Activated CD8-positive, alpha-beta T cell treated with anti-CD3 and anti-CD28 coated beads, Interleukin-2, amount 10 ng/mL, durations not matched to agents 7 days and 5 days (primary cell): ENCODE measurements at regions not wholly inside any gene's neighbourhood (a gene's known extent, or its start where the extent isn't known, plus 50 kb on each side); places are given as distances from the start of the nearest gene placed in this dataset.
A peak's percentile ranks its signal among the peaks of the same experiment; 100 is the strongest.

Source experiments
- ATAC-seq: fragments of 150-1000 bp; cut with Tn5 transposase; one replicate; pipeline ENCODE4 v1.10.0; 2021; ENCODE audit warnings: moderate library complexity
- CTCF ChIA-PET: fragments of 350-600 bp; sonication (Branson Sonifier 250); formaldehyde crosslinking; loops from one replicate; lab custom pipeline; 2021; ENCODE audit warnings: antibody characterized with exemption; lab: Charles Lee
- POLR2A ChIA-PET: fragments of 350-600 bp; sonication (Branson Sonifier 250); formaldehyde crosslinking; loops from one replicate; lab custom pipeline; 2021; ENCODE audit warnings: antibody characterized with exemption; lab: Charles Lee
- DNase-seq: peaks from one replicate; pipeline ENCODE4 v3.0.0-alpha.2; 2020
- H3K27ac Mint-ChIP-seq: one replicate; pipeline ENCODE4 v1.8.0; 2021; ENCODE audit warnings: mild to moderate bottlenecking, mixed read lengths
- H3K27me3 Mint-ChIP-seq: one replicate; pipeline ENCODE4 v1.8.0; 2021; ENCODE audit warnings: low read depth, mixed read lengths
- H3K36me3 Mint-ChIP-seq: one replicate; pipeline ENCODE4 v1.8.0; 2021; ENCODE audit warnings: low read depth, mixed read lengths
- H3K4me1 Mint-ChIP-seq: one replicate; pipeline ENCODE4 v1.8.0; 2021; ENCODE audit warnings: low read depth, mixed read lengths
- H3K4me3 Mint-ChIP-seq: one replicate; pipeline ENCODE4 v1.8.0; 2021; ENCODE audit warnings: mild to moderate bottlenecking, mixed read lengths
- H3K9me3 Mint-ChIP-seq: one replicate; pipeline ENCODE4 v1.8.0; 2022; ENCODE audit warnings: mixed read lengths; ENCODE audit not compliant: insufficient read depth

- H3K27me3 Mint-ChIP-seq = peaks cover 39% of the 10 kb centered on the region
- H3K36me3 Mint-ChIP-seq = no peaks in the 10 kb centered on the region
- no peak overlapping the region for H3K27ac Mint-ChIP-seq
- H3K4me3 Mint-ChIP-seq = no peak overlapping the region
- peaks cover 28% of the 10 kb centered on the region for H3K4me1 Mint-ChIP-seq
- CTCF ChIA-PET = interaction anchor here (0.9 to 1.5 kb wide), 2 partner anchors 12 to 224 kb away, joined by 3 read pairs; no protein-coding TSS in a partner anchor
- no peak for ATAC-seq
- H3K9me3 Mint-ChIP-seq = no peaks in the 10 kb centered on the region
- POLR2A ChIA-PET = no interaction called here
- DNase-seq = no peak
Measured at GRCh38 chr16:86042996-86043725, 144.2 kb downstream of the IRF8 start.

- H3K4me3 Mint-ChIP-seq = no peak overlapping the region
- H3K36me3 Mint-ChIP-seq = no peaks in the 10 kb centered on the region
- peaks cover 24% of the 10 kb centered on the region for H3K4me1 Mint-ChIP-seq
- CTCF ChIA-PET = interaction anchor here (0.6 to 1.9 kb wide), 12 partner anchors 9 to 474 kb away, joined by 3 to 9 read pairs (median 3); no protein-coding TSS in a partner anchor
- ATAC-seq (peak; percentile 45), DNase-seq (peak; percentile 54)
- H3K27ac Mint-ChIP-seq = no peak overlapping the region
- peaks cover 45% of the 10 kb centered on the region for H3K27me3 Mint-ChIP-seq
- POLR2A ChIA-PET = no interaction called here
- H3K9me3 Mint-ChIP-seq = no peaks in the 10 kb centered on the region
Measured at GRCh38 chr16:86044241-86044671, 145.3 kb downstream of the IRF8 start.

DNA sequence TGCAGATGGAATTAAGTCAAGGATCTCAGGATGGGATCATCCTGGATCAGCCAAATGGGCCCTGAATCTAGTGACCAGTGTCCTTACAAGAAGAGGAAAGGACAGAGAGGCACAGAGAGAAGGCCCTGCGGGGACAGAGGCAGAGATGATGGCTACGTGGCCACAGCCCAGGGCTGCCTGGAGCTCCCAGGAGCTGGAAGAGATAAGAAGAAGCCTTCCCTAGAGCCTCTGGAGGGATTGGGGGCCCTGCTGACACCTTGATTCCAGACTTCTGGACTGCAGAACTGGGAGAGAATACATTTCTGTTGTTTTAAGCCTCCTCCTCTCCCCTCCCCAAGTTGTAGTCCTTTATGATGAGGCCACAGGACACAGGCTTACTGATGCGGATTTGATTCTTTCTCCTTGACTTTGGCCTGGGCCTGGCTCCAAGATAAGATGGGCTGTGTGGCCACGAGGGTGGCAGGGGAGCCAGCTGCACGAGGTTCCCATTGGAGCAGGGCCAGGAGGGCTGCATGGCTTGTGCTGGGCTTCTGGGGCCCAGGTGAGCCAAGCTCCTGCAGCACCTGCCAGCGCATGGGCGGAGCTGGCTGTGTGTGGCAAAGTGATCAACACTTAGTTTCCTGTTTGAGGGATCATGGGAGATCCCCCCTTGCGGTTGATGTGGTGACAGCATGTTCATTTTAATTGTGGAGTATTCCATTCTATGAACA is 146.1 kb downstream of the IRF8 start:
- DNase-seq (peak; percentile 69), ATAC-seq (peak; percentile 71)

GRCh38 chr16:86045591-86045971 is 146.6 kb downstream of the IRF8 start:
- Mint-ChIP-seq H3K9me3 (no peaks in the 10 kb centered on the region), H3K36me3 (no peaks in the 10 kb centered on the region), H3K4me1 (peaks cover 18% of the 10 kb centered on the region), H3K27me3 (peaks cover 44% of the 10 kb centered on the region), H3K27ac (no peak overlapping the region), H3K4me3 (no peak overlapping the region)
- ChIA-PET CTCF (interaction anchor here (1.0 to 1.9 kb wide), 3 partner anchors 10 to 224 kb away, joined by 3 to 9 read pairs (median 4); no protein-coding TSS in a partner anchor), POLR2A (no interaction called here)
- DNase-seq (no peak), ATAC-seq (no peak)

More for the DNA sequence above, 146.1 kb downstream of the IRF8 start:
- CTCF ChIA-PET = interaction anchor here (0.6 to 1.9 kb wide), 13 partner anchors 8 to 491 kb away, joined by 3 to 9 read pairs (median 3); no protein-coding TSS in a partner anchor
- no peaks in the 10 kb centered on the region for H3K9me3 Mint-ChIP-seq
- H3K4me3 Mint-ChIP-seq = no peak overlapping the region
- peaks cover 18% of the 10 kb centered on the region for H3K4me1 Mint-ChIP-seq
- H3K27me3 Mint-ChIP-seq = peaks cover 45% of the 10 kb centered on the region
- POLR2A ChIA-PET = no interaction called here
- H3K36me3 Mint-ChIP-seq = no peaks in the 10 kb centered on the region
- no peak overlapping the region for H3K27ac Mint-ChIP-seq

- H3K27ac Mint-ChIP-seq = no peak overlapping the region
- no peaks in the 10 kb centered on the region for H3K9me3 Mint-ChIP-seq
- ATAC-seq (no peak), DNase-seq (no peak)
- ChIA-PET CTCF (interaction anchor here (1.0 to 1.9 kb wide), 2 partner anchors 9 to 224 kb away, joined by 3 to 9 read pairs; no protein-coding TSS in a partner anchor), POLR2A (no interaction called here)
- no peak overlapping the region for H3K4me3 Mint-ChIP-seq
- peaks cover 41% of the 10 kb centered on the region for H3K27me3 Mint-ChIP-seq
- peaks cover 18% of the 10 kb centered on the region for H3K4me1 Mint-ChIP-seq
- H3K36me3 Mint-ChIP-seq = no peaks in the 10 kb centered on the region
Measured at GRCh38 chr16:86046026-86046425, 147.1 kb downstream of the IRF8 start.

GRCh38 chr16:86046667-86047270 is 147.8 kb downstream of the IRF8 start:
- Mint-ChIP-seq H3K4me3 (no peak overlapping the region), H3K9me3 (no peaks in the 10 kb centered on the region), H3K4me1 (peaks cover 18% of the 10 kb centered on the region), H3K36me3 (no peaks in the 10 kb centered on the region), H3K27ac (no peak overlapping the region), H3K27me3 (peaks cover 37% of the 10 kb centered on the region)
- ChIA-PET CTCF (interaction anchor here (1.0 kb wide), 1 partner anchor 225 kb away, joined by 3 read pairs; no protein-coding TSS in a partner anchor), POLR2A (no interaction called here)
- DNase-seq (no peak), ATAC-seq (no peak)

GRCh38 chr16:86048221-86048620 is 149.3 kb downstream of the IRF8 start:
- peaks cover 18% of the 10 kb centered on the region for H3K4me1 Mint-ChIP-seq
- no peaks in the 10 kb centered on the region for H3K36me3 Mint-ChIP-seq
- H3K4me3 Mint-ChIP-seq = no peak overlapping the region
- ChIA-PET CTCF (interaction anchor here (2.7 kb wide), 1 partner anchor 228 kb away, joined by 16 read pairs; no protein-coding TSS in a partner anchor), POLR2A (no interaction called here)
- H3K9me3 Mint-ChIP-seq = no peaks in the 10 kb centered on the region
- H3K27me3 Mint-ChIP-seq = peaks cover 30% of the 10 kb centered on the region
- DNase-seq (no peak), ATAC-seq (no peak)
- no peak overlapping the region for H3K27ac Mint-ChIP-seq

DNA sequence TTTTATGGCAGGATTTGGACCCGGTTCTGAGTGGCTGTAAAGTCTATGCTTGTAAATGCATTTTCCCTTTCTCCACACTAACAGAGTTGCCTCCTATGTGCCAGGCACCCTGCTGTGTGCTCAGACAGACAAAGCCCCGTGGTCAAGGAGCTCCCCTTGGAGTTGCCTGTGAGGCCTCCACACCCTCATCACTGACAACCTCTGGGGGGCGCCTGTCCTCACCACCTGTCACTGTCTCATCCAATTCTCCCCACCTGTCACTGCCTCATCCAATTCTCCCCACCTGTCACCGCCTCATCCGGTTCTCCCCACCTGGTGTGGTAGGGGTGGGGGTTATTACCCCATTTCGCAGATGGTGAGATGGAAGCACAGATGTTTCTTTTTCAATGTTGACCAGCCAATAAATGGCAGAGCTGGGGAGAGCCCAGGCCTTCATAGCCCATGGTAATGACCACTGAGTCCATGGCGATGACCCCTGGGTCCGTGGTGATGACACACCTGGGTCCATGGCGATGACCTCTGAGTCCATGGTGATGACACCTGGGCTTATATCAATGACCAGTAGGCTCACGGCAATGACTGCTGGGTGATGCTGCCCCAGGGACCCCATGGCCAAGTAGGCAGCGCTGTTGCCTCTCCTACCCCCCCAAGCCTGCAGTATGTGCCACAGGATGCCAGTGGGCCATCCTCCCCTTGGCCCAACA is 150.1 kb downstream of the IRF8 start:
- peaks cover 18% of the 10 kb centered on the region for H3K4me1 Mint-ChIP-seq
- POLR2A ChIA-PET = no interaction called here
- no peak for DNase-seq
- no peaks in the 10 kb centered on the region for H3K9me3 Mint-ChIP-seq
- no peak overlapping the region for H3K27ac Mint-ChIP-seq
- no peak for ATAC-seq
- no peaks in the 10 kb centered on the region for H3K36me3 Mint-ChIP-seq
- CTCF ChIA-PET = interaction anchor here (2.7 kb wide), 1 partner anchor 229 kb away, joined by 16 read pairs; no protein-coding TSS in a partner anchor
- peaks cover 29% of the 10 kb centered on the region for H3K27me3 Mint-ChIP-seq
- no peak overlapping the region for H3K4me3 Mint-ChIP-seq

GRCh38 chr16:86049641-86050040 is 150.7 kb downstream of the IRF8 start:
- H3K27me3 Mint-ChIP-seq = peaks cover 29% of the 10 kb centered on the region
- peaks cover 14% of the 10 kb centered on the region for H3K4me1 Mint-ChIP-seq
- DNase-seq (no peak), ATAC-seq (no peak)
- H3K4me3 Mint-ChIP-seq = no peak overlapping the region
- H3K9me3 Mint-ChIP-seq = no peaks in the 10 kb centered on the region
- no peaks in the 10 kb centered on the region for H3K36me3 Mint-ChIP-seq
- CTCF ChIA-PET = interaction anchor here (2.7 kb wide), 1 partner anchor 229 kb away, joined by 16 read pairs; no protein-coding TSS in a partner anchor
- no peak overlapping the region for H3K27ac Mint-ChIP-seq
- POLR2A ChIA-PET = no interaction called here

DNA sequence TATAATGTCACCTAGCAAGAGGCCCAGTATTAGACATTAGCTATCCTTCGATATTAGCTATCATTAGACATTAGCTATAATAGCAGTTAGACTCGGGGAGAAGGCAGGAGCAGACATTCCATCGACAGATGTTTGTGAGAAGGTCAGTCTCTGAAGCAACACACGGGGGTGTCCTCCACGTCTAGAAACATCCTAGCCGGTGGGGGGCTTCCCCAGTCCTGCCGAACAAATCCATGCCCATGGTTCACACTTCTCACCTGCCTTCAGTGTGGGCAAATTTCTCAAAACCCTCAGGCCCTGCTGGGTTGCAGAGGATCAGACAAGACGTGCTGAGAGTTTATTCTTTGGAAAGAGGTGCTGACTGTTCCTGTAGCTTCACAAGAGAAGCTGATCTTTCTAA is 151.1 kb downstream of the IRF8 start:
- ChIA-PET CTCF (interaction anchor here (2.7 kb wide), 1 partner anchor 230 kb away, joined by 16 read pairs; no protein-coding TSS in a partner anchor), POLR2A (no interaction called here)
- Mint-ChIP-seq H3K27ac (no peak overlapping the region), H3K36me3 (no peaks in the 10 kb centered on the region), H3K27me3 (peaks cover 32% of the 10 kb centered on the region), H3K9me3 (no peaks in the 10 kb centered on the region), H3K4me1 (peaks cover 9% of the 10 kb centered on the region), H3K4me3 (no peak overlapping the region)
- ATAC-seq (no peak), DNase-seq (no peak)
